GM19240 (cell line): ENCODE measurements at regions not wholly inside any gene's neighbourhood (a gene's known extent, or its start where the extent isn't known, plus 50 kb on each side); places are given as distances from the start of the nearest gene placed in this dataset.

Source experiments
- DNase-seq: peaks from one replicate; pipeline ENCODE4 v3.0.0; 2011; ENCODE audit warnings: low spot score; ENCODE audit not compliant: insufficient read length

- DNase-seq, result no peak
These were observed 254.5 kb downstream of the BUB3 start for GRCh38 chr10:123408660-123409059.

GRCh38 chr10:123409426-123409825 lies 255.2 kb downstream of the BUB3 start:
- DNase-seq, result no peak

- no peak for DNase-seq
These were observed 255.7 kb downstream of the BUB3 start for GRCh38 chr10:123409884-123410283.

GRCh38 chr10:123413353-123413752 lies 252.8 kb upstream of the GPR26 start:
- DNase-seq, result no peak

- no peak for DNase-seq
These were observed 250.6 kb upstream of the GPR26 start for GRCh38 chr10:123415523-123415922.

GRCh38 chr10:123417414-123417813 lies 248.7 kb upstream of the GPR26 start:
- no peak for DNase-seq

GRCh38 chr10:123421461-123421860 lies 244.7 kb upstream of the GPR26 start:
- DNase-seq, result no peak

- DNase-seq, result no peak
These were observed 243.9 kb upstream of the GPR26 start for GRCh38 chr10:123422261-123422660.

GRCh38 chr10:123424537-123424936 lies 241.6 kb upstream of the GPR26 start:
- DNase-seq, result no peak

- no peak for DNase-seq
These were observed 240.5 kb upstream of the GPR26 start for GRCh38 chr10:123425680-123426079.

GRCh38 chr10:123427165-123427786 lies 238.9 kb upstream of the GPR26 start:
- DNase-seq, result no peak

GRCh38 chr10:123428391-123428790 lies 237.8 kb upstream of the GPR26 start:
- DNase-seq, result no peak

- DNase-seq, result no peak
These were observed 236.4 kb upstream of the GPR26 start for GRCh38 chr10:123429706-123430221.

- DNase-seq, result no peak
These were observed 232.6 kb upstream of the GPR26 start for GRCh38 chr10:123433539-123433938.

- DNase-seq, result no peak
These were observed 231.6 kb upstream of the GPR26 start for GRCh38 chr10:123434435-123435039.

- DNase-seq, result peak; percentile 72
These were observed 223.3 kb upstream of the GPR26 start for GRCh38 chr10:123442901-123443300.

GRCh38 chr10:123443924-123444323 lies 222.2 kb upstream of the GPR26 start:
- DNase-seq, result no peak

- no peak for DNase-seq
These were observed 220.8 kb upstream of the GPR26 start for GRCh38 chr10:123445261-123445775.

- no peak for DNase-seq
These were observed 219.6 kb upstream of the GPR26 start for GRCh38 chr10:123446449-123447156.

- DNase-seq, result no peak
These were observed 216.8 kb upstream of the GPR26 start for GRCh38 chr10:123449234-123449962.

- no peak for DNase-seq
These were observed 215.1 kb upstream of the GPR26 start for GRCh38 chr10:123450956-123451605.
